HCT116 (cell line): ENCODE measurements at regions not wholly inside any gene's neighbourhood (a gene's known extent, or its start where the extent isn't known, plus 50 kb on each side); places are given as distances from the start of the nearest gene placed in this dataset.

Experiments
- ATAC-seq: fragments of 200-7000 bp; cut with Tn5 transposase; 2 replicates; pipeline ENCODE4 v1.9.1; 2020; ENCODE audit warnings: mild to moderate bottlenecking, moderate library complexity
- BruUV-seq: library from RNA; stranded (reverse); fragments of 400-500 nt; replicated peaks from 2 replicates; lab custom pipeline; 2021; lab: Mats Ljungman, UMichigan
- CTCF ChIA-PET: fragments of 300-600 bp; sonication (Branson Sonifier 250); formaldehyde crosslinking; loops from one replicate; lab custom pipeline; 2021; ENCODE audit warnings: antibody characterized with exemption; lab: Charles Lee
- POLR2A ChIA-PET: fragments of 300-600, 350-600 bp; sonication (Branson Sonifier 250); formaldehyde crosslinking; loops from one replicate; lab custom pipeline; 2021; ENCODE audit warnings: antibody characterized with exemption; lab: Charles Lee
- RAD21 ChIA-PET, 2 experiments: fragments of 300-600 bp; sonication (Branson Sonifier 250); formaldehyde crosslinking; loops; one replicate each; lab custom pipeline; 2023; ENCODE audit warnings: low total read pairs in 2 of 2; ENCODE audit not compliant: uncharacterized antibody in 2 of 2, unreplicated experiment in 2 of 2, low non-redundant PET in 1 of 2; lab: Charles Lee
- DNase-seq: peaks from one replicate; pipeline ENCODE4 v3.0.0-alpha.2; 2010; ENCODE audit warnings: low read depth, low spot score
- H2AFZ ChIP-seq: fragments of 200-600 bp; shearing (Covaris generic), sonication (generic); 2 replicates; pipeline ENCODE4 v1.6.1; 2017; ENCODE audit warnings: low read depth, mixed run types, mixed read lengths, antibody characterized with exemption, low read length; ENCODE audit not compliant: poor library complexity, severe bottlenecking
- H3K27ac ChIP-seq: 2 replicates; pipeline ENCODE4 v1.5.1; 2012; ENCODE audit warnings: low read depth, low read length
- H3K27me3 ChIP-seq: fragments of 200-600 bp; sonication (generic); 2 replicates; pipeline ENCODE4 v1.6.1; 2016; ENCODE audit warnings: mixed run types, low read length, mixed read lengths; ENCODE audit not compliant: insufficient read depth
- H3K36me3 ChIP-seq, 2 experiments: fragments of 200-500 bp in 1 of 2; fragments of 200-600 bp in 1 of 2; sonication (Bioruptor generic) in 1 of 2; sonication (generic) in 1 of 2; 2 replicates each; pipeline versions ENCODE4 v1.5.1 to v1.6.1; 2014 to 2016; ENCODE audit warnings: low read length in 2 of 2, inconsistent platforms in 1 of 2, mixed read lengths in 1 of 2, mixed run types in 1 of 2; ENCODE audit not compliant: insufficient read depth in 2 of 2, control insufficient read depth in 1 of 2
- H3K4me1 ChIP-seq, 2 experiments: fragments of 200-600 bp in 1 of 2; sonication (generic) in 1 of 2; 2 replicates each; pipeline versions ENCODE4 v1.5.1 to v1.6.1; 2012 to 2017; ENCODE audit warnings: low read length in 2 of 2, inconsistent platforms in 1 of 2, mild to moderate bottlenecking in 1 of 2, mixed read lengths in 1 of 2, mixed run types in 1 of 2, moderate library complexity in 1 of 2; ENCODE audit not compliant: insufficient read depth in 2 of 2, control insufficient read depth in 1 of 2
- H3K4me2 ChIP-seq: fragments of 200-600 bp; sonication (generic); 2 replicates; pipeline ENCODE4 v1.6.1; 2017; ENCODE audit warnings: mixed run types, low read length, mixed read lengths
- H3K4me3 ChIP-seq, 2 experiments: fragments of 200-600 bp in 1 of 2; sonication (generic) in 1 of 2; replicated peaks in 1 of 2; 2 replicates each; pipeline ENCODE4 v1.5.1; 2011 to 2016; ENCODE audit warnings: low read length in 2 of 2, control low read depth in 1 of 2, low read depth in 1 of 2, mild to moderate bottlenecking in 1 of 2, mixed read lengths in 1 of 2, mixed run types in 1 of 2
- H3K79me2 ChIP-seq: fragments of 200-600 bp; sonication (generic); 2 replicates; pipeline ENCODE4 v1.6.1; 2017; ENCODE audit warnings: mild to moderate bottlenecking, mixed run types, low read length, moderate library complexity, mixed read lengths; ENCODE audit not compliant: insufficient read depth
- H3K9ac ChIP-seq: fragments of 200-600 bp; sonication (generic); 2 replicates; pipeline ENCODE4 v1.6.1; 2016; ENCODE audit warnings: low read length, mixed read lengths
- H3K9me2 ChIP-seq: fragments of 200-600 bp; sonication (generic), shearing (Covaris generic); 2 replicates; pipeline ENCODE4 v1.6.1; 2017; ENCODE audit warnings: mixed run types, mild to moderate bottlenecking, moderate library complexity; ENCODE audit not compliant: insufficient read depth
- H3K9me3 ChIP-seq, 2 experiments: fragments of 200-500 bp in 1 of 2; fragments of 200-600 bp in 1 of 2; sonication (Bioruptor generic) in 1 of 2; sonication (generic) in 1 of 2; 2 replicates each; pipeline ENCODE4 v1.6.1; 2014 to 2017; ENCODE audit warnings: low read length in 2 of 2, mixed read lengths in 2 of 2, inconsistent platforms in 1 of 2, low read depth in 1 of 2, mild to moderate bottlenecking in 1 of 2, mixed run types in 1 of 2, moderate library complexity in 1 of 2; ENCODE audit not compliant: control insufficient read depth in 1 of 2, insufficient read depth in 1 of 2
- H4K20me1 ChIP-seq: fragments of 200-600 bp; sonication (generic), shearing (Covaris generic); 2 replicates; pipeline ENCODE4 v1.6.1; 2017; ENCODE audit warnings: mixed run types, mild to moderate bottlenecking, moderate library complexity; ENCODE audit not compliant: insufficient read depth
- ATF3 ChIP-seq: IDR thresholded peaks from 2 replicates; pipeline ENCODE4 v1.6.1; 2012
- CBX3 ChIP-seq: IDR thresholded peaks from 2 replicates; pipeline ENCODE4 v1.6.1; 2012; ENCODE audit warnings: low read depth
- CEBPB ChIP-seq: IDR thresholded peaks from 2 replicates; pipeline ENCODE4 v1.6.1; 2012; ENCODE audit warnings: low read depth
- CTCF ChIP-seq, 3 experiments: fragments of 200-600 bp in 1 of 3; sonication (generic) in 1 of 3; IDR thresholded peaks in 2 of 3; conservative IDR thresholded peaks in 1 of 3; 2 replicates each; pipeline ENCODE4 v1.5.1; 2012 to 2017; ENCODE audit warnings: low read depth in 2 of 3, low read length in 2 of 3, antibody characterized with exemption in 1 of 3, borderline replicate concordance in 1 of 3, control low read depth in 1 of 3, mild to moderate bottlenecking in 1 of 3, mixed read lengths in 1 of 3, mixed run types in 1 of 3, moderate library complexity in 1 of 3; ENCODE audit not compliant: insufficient read depth in 1 of 3
- EGR1 ChIP-seq: IDR thresholded peaks from 2 replicates; pipeline ENCODE4 v1.6.1; 2012; ENCODE audit warnings: low read depth
- ELF1 ChIP-seq: IDR thresholded peaks from 2 replicates; pipeline ENCODE4 v1.6.1; 2012; ENCODE audit warnings: low read depth, borderline replicate concordance
- EZH2 ChIP-seq: fragments of 200-600 bp; sonication (generic); IDR thresholded peaks from 2 replicates; pipeline ENCODE4 v1.6.1; 2017; ENCODE audit warnings: antibody characterized with exemption, mixed run types
- FOSL1 ChIP-seq: IDR thresholded peaks from 2 replicates; pipeline ENCODE4 v1.6.1; 2012; ENCODE audit warnings: low read depth
- JUND ChIP-seq: IDR thresholded peaks from 2 replicates; pipeline ENCODE4 v1.6.1; 2012
- POLR2A ChIP-seq: IDR thresholded peaks from 2 replicates; pipeline ENCODE4 v1.7.0; 2011; ENCODE audit warnings: borderline replicate concordance; ENCODE audit not compliant: insufficient read depth, insufficient read length; ENCODE audit errors: extremely low read depth
- RAD21 ChIP-seq: IDR thresholded peaks from 2 replicates; pipeline ENCODE4 v1.6.1; 2012; ENCODE audit warnings: low read depth, mild to moderate bottlenecking
- SP1 ChIP-seq: IDR thresholded peaks from 2 replicates; pipeline ENCODE4 v1.6.1; 2012; ENCODE audit warnings: low read depth
- SRF ChIP-seq: IDR thresholded peaks from 2 replicates; pipeline ENCODE4 v1.6.1; 2012; ENCODE audit warnings: low read depth
- ZBTB33 ChIP-seq: IDR thresholded peaks from 2 replicates; pipeline ENCODE4 v1.6.1; 2011; ENCODE audit warnings: mild to moderate bottlenecking, low read length, moderate library complexity; ENCODE audit not compliant: insufficient replicate concordance; ENCODE audit errors: extremely low read depth
- intact Hi-C: fragments of 100-400 bp; cut with micrococcal nuclease; formaldehyde crosslinking; loops from 2 replicates; pipeline ENCODE4 v1.10.0; 2022
- TF ChIP-seq, protein P1 (sequence below): IDR thresholded peaks from 2 replicates; pipeline ENCODE4 v1.6.1; 2012; ENCODE audit warnings: low read depth

DNA sequence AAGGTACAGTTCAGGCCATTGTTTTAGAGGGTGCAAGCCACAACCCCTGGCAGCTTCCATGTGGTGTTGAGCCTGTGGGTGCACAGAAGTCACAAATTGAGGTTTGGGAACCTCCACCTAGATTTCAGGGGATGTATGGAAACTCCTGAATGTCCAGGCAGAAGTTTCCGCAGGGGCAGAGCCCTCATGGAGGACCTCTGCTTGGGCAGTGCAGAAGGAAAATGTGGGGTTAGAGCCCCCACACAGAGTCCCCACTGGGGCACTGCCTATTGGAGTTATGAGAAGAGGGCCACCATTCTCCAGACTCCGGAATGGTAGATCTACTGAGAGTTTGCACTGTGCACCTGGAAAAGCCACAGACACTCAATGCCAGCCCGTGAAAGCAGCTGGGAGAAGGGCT, 242.0 kb upstream of the ACTRT1 start:
- RAD21 ChIA-PET = no interaction called here
- H3K27me3 ChIP-seq = no peaks in the 10 kb centered on the region
- no TSS peak for BruUV-seq
- POLR2A ChIA-PET = no interaction called here
- intact Hi-C loops = no loop called here
- H3K27ac ChIP-seq = no peak overlapping the region
- H3K36me3 ChIP-seq = no peaks in the 10 kb centered on the region
- no peak for ATAC-seq
- no peak for DNase-seq
- CTCF ChIA-PET = no interaction called here
- no peaks in the 10 kb centered on the region for H3K79me2 ChIP-seq
- TF ChIP-seq EZH2 = no peak
- H3K4me2 ChIP-seq = no peak overlapping the region
- H3K9ac ChIP-seq = no peak overlapping the region
- H3K4me1 ChIP-seq = no peaks in the 10 kb centered on the region
- H4K20me1 ChIP-seq = no peaks in the 10 kb centered on the region
- no peaks in the 10 kb centered on the region for H3K9me2 ChIP-seq
- no peak overlapping the region for H2AFZ ChIP-seq
- H3K4me3 ChIP-seq = no peak overlapping the region
- no peaks in the 10 kb centered on the region for H3K9me3 ChIP-seq

DNA sequence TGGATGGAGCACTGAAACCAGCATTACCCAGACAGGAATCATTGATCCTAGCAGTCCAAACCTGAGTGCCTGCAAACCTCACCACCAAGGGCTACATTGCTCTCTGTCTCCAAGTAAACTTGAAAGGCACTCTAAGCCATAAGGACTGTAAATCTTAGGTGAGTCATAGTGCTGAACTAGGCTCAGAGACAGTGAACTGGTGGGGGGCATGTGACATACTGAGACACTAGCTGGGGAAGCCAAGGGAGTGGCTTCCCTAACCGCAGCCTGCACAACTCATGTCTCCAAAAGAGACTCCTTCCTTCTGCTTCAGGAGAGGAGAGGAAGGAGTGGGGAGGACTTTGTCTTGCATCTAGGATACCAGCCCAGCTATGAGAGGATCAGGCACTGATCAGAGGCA, 235.5 kb upstream of the ACTRT1 start:
- intact Hi-C loops = no loop called here
- Histone ChIP-seq H3K9me3 (no peaks in the 10 kb centered on the region), H3K9ac (no peak overlapping the region), H3K36me3 (no peaks in the 10 kb centered on the region), H4K20me1 (no peaks in the 10 kb centered on the region), H3K4me1 (no peaks in the 10 kb centered on the region), H2AFZ (no peak overlapping the region), H3K4me2 (no peak overlapping the region), H3K27ac (no peak overlapping the region), H3K79me2 (no peaks in the 10 kb centered on the region), H3K27me3 (no peaks in the 10 kb centered on the region), H3K4me3 (no peak overlapping the region), H3K9me2 (no peaks in the 10 kb centered on the region)
- ChIA-PET POLR2A (no interaction called here), RAD21 (no interaction called here), CTCF (no interaction called here)
- no peak for ATAC-seq
- BruUV-seq = no TSS peak
- no peak for DNase-seq
- TF ChIP-seq JUND = no peak
- no peak for TF ChIP-seq SRF
- no peak for TF ChIP-seq CTCF (IDR thresholded peaks at IDR 0.05 in 2 of 3, conservative IDR thresholded peaks at IDR 0.05 in 1 of 3; ENCODE audit: borderline replicate concordance in 1 of 3, insufficient read depth in 1 of 3, low read depth in 2 of 3, low read length in 2 of 3)
- TF ChIP-seq SP1 = no peak
- TF ChIP-seq ZBTB33 = no peak
- TF ChIP-seq EGR1 = no peak
- no peak for TF ChIP-seq EZH2
- no peak for TF ChIP-seq CBX3
- TF ChIP-seq, protein P1, sequence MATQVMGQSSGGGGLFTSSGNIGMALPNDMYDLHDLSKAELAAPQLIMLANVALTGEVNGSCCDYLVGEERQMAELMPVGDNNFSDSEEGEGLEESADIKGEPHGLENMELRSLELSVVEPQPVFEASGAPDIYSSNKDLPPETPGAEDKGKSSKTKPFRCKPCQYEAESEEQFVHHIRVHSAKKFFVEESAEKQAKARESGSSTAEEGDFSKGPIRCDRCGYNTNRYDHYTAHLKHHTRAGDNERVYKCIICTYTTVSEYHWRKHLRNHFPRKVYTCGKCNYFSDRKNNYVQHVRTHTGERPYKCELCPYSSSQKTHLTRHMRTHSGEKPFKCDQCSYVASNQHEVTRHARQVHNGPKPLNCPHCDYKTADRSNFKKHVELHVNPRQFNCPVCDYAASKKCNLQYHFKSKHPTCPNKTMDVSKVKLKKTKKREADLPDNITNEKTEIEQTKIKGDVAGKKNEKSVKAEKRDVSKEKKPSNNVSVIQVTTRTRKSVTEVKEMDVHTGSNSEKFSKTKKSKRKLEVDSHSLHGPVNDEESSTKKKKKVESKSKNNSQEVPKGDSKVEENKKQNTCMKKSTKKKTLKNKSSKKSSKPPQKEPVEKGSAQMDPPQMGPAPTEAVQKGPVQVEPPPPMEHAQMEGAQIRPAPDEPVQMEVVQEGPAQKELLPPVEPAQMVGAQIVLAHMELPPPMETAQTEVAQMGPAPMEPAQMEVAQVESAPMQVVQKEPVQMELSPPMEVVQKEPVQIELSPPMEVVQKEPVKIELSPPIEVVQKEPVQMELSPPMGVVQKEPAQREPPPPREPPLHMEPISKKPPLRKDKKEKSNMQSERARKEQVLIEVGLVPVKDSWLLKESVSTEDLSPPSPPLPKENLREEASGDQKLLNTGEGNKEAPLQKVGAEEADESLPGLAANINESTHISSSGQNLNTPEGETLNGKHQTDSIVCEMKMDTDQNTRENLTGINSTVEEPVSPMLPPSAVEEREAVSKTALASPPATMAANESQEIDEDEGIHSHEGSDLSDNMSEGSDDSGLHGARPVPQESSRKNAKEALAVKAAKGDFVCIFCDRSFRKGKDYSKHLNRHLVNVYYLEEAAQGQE = no peak
- TF ChIP-seq FOSL1 = no peak
- TF ChIP-seq POLR2A = no peak
- no peak for TF ChIP-seq ELF1
- TF ChIP-seq RAD21 = no peak
- no peak for TF ChIP-seq ATF3
- TF ChIP-seq CEBPB = no peak
